ENCODE measurements at regions not wholly inside any gene's neighbourhood (a gene's known extent, or its start where the extent isn't known, plus 50 kb on each side); places are given as distances from the start of the nearest gene placed in this dataset.

- Mint-ChIP-seq H3K9me3 (peaks cover 0 to 9% (median 3%) of the 10 kb centered on the region in 7 donors), H3K27ac (no peak overlapping the region), H3K4me1 (no peaks in the 10 kb centered on the region), H3K27me3 (ENCODE audit: low read depth in 3 of 3) (peaks cover 0 to 2% (median 0%) of the 10 kb centered on the region in 3 donors), H3K4me3 (no peak overlapping the region), H3K36me3 (no peaks in the 10 kb centered on the region)
- no peaks in the 10 kb centered on the region for H3K9me3 ChIP-seq (replicated peaks in 1 of 2; ENCODE audit: control insufficient read depth in 1 of 2, insufficient read depth in 1 of 2, low read length in 2 of 2)
- H3K4me1 ChIP-seq (ENCODE audit: control insufficient read depth in 1 of 2, insufficient read depth in 2 of 2, low read length in 2 of 2): no peaks in the 10 kb centered on the region
- no peaks in the 10 kb centered on the region for H4K20me1 ChIP-seq (ENCODE audit: insufficient read depth, low read length)
- no peak overlapping the region for H3K4me3 ChIP-seq (replicated peaks in 1 of 3; ENCODE audit: low read depth in 2 of 3, low read length in 3 of 3)
- H3K36me3 ChIP-seq (replicated peaks in 1 of 2; ENCODE audit: control insufficient read depth in 1 of 2, insufficient read depth in 2 of 2, low read length in 2 of 2): no peaks in the 10 kb centered on the region
- DNase-seq: no peak
- no peaks in the 10 kb centered on the region for H3K27me3 ChIP-seq (ENCODE audit: control insufficient read depth in 2 of 2, insufficient read depth in 2 of 2, low read length in 2 of 2)
- H3K9ac ChIP-seq (ENCODE audit: insufficient read depth, low read length, poor library complexity, severe bottlenecking): no peak overlapping the region
- no CpG with 5 or more reads among the region's 2 CpGs for WGBS (ENCODE audit: insufficient coverage)
- TF ChIP-seq CTCF (IDR thresholded peaks at IDR 0.05): no peak
- intact Hi-C loops (cut with micrococcal nuclease): no loop called here
- H2AFZ ChIP-seq (ENCODE audit: insufficient read depth, low read depth, low read length, poor library complexity, severe bottlenecking): no peak overlapping the region
- no peak overlapping the region for H3K4me2 ChIP-seq (replicated peaks; ENCODE audit: extremely low read depth, low read length, poor library complexity, severe bottlenecking)
- no peaks in the 10 kb centered on the region for H3K79me2 ChIP-seq (ENCODE audit: insufficient read depth, low read length)
- no peak overlapping the region for H3K27ac ChIP-seq (ENCODE audit: low read depth in 1 of 2, low read length in 2 of 2)
These were observed 64.3 kb upstream of the TMEM106B start for GRCh38 chr7:12146813-12147212.

GRCh38 chr7:12152196-12152918 is 58.7 kb upstream of the TMEM106B start:
- Mint-ChIP-seq H3K27ac (no peak overlapping the region), H3K9me3 (peaks cover 0 to 4% (median 2%) of the 10 kb centered on the region in 7 donors), H3K27me3 (ENCODE audit: low read depth in 3 of 3) (peaks cover 0 to 2% (median 2%) of the 10 kb centered on the region in 3 donors), H3K4me3 (no peak overlapping the region), H3K36me3 (no peaks in the 10 kb centered on the region), H3K4me1 (no peaks in the 10 kb centered on the region)
- Histone ChIP-seq H3K27me3 (ENCODE audit: control insufficient read depth in 2 of 2, insufficient read depth in 2 of 2, low read length in 2 of 2) (no peaks in the 10 kb centered on the region), H3K36me3 (replicated peaks in 1 of 2; ENCODE audit: control insufficient read depth in 1 of 2, insufficient read depth in 2 of 2, low read length in 2 of 2) (no peaks in the 10 kb centered on the region), H3K4me3 (replicated peaks in 1 of 3; ENCODE audit: low read depth in 2 of 3, low read length in 3 of 3) (no peak overlapping the region), H3K9ac (ENCODE audit: insufficient read depth, low read length, poor library complexity, severe bottlenecking) (no peak overlapping the region), H3K4me2 (replicated peaks; ENCODE audit: extremely low read depth, low read length, poor library complexity, severe bottlenecking) (no peak overlapping the region), H2AFZ (ENCODE audit: insufficient read depth, low read depth, low read length, poor library complexity, severe bottlenecking) (no peak overlapping the region), H3K27ac (ENCODE audit: low read depth in 1 of 2, low read length in 2 of 2) (no peak overlapping the region), H3K79me2 (ENCODE audit: insufficient read depth, low read length) (no peaks in the 10 kb centered on the region), H4K20me1 (ENCODE audit: insufficient read depth, low read length) (no peaks in the 10 kb centered on the region), H3K4me1 (ENCODE audit: control insufficient read depth in 1 of 2, insufficient read depth in 2 of 2, low read length in 2 of 2) (no peaks in the 10 kb centered on the region), H3K9me3 (replicated peaks in 1 of 2; ENCODE audit: control insufficient read depth in 1 of 2, insufficient read depth in 1 of 2, low read length in 2 of 2) (no peaks in the 10 kb centered on the region)
- intact Hi-C loops (cut with micrococcal nuclease): no loop called here
- no peak for DNase-seq
- WGBS (ENCODE audit: insufficient coverage): 80% methylated on average over 1 of the region's 5 CpGs
- no peak for TF ChIP-seq CTCF (IDR thresholded peaks at IDR 0.05)
